ENCODE measurements at regions not wholly inside any gene's neighbourhood (a gene's known extent, or its start where the extent isn't known, plus 50 kb on each side); places are given as distances from the start of the nearest gene placed in this dataset.

- Mint-ChIP-seq H3K36me3 (ENCODE audit: insufficient read depth, unreplicated experiment) (no peaks in the 10 kb centered on the region), H3K4me3 (ENCODE audit: unreplicated experiment) (no peak overlapping the region), H3K27ac (ENCODE audit: unreplicated experiment) (no peak overlapping the region), H3K27me3 (ENCODE audit: insufficient read depth, unreplicated experiment) (no peaks in the 10 kb centered on the region), H3K9me3 (ENCODE audit: unreplicated experiment) (no peaks in the 10 kb centered on the region), H3K4me1 (ENCODE audit: low read depth, unreplicated experiment) (peaks cover 21% of the 10 kb centered on the region)
- Histone ChIP-seq H3K27me3 (replicated peaks; ENCODE audit: control insufficient read depth, insufficient read depth, low read length) (no peaks in the 10 kb centered on the region), H3K36me3 (ENCODE audit: control insufficient read depth, insufficient read depth, low read length) (no peaks in the 10 kb centered on the region), H3K9me3 (peaks cover 3% of the 10 kb centered on the region; the same call in 1 of the 2 replicates), H3K4me3 (ENCODE audit: low read depth, low read length) (no peak overlapping the region), H3K4me1 (peaks cover 18% of the 10 kb centered on the region)
- BruUV-seq (replicated peaks) = no TSS peak
- ChIA-PET POLR2A (interaction anchor here (0.6 kb wide), 1 partner anchor 285 kb away, joined by 3 read pairs; no protein-coding TSS in a partner anchor), CTCF (no interaction called here)
- DNase-seq = no peak
- no peak for TF ChIP-seq CTCF (IDR thresholded peaks at IDR 0.05; ENCODE audit: insufficient read depth in 1 of 2, low read depth in 1 of 2, low read length in 1 of 2, severe bottlenecking in 1 of 2, unreplicated experiment in 1 of 2)
- intact Hi-C loops (cut with micrococcal nuclease; ENCODE audit: unreplicated experiment) = loop anchor here (10.0 kb wide), 1 partner anchor 265 kb away; the partner anchor contains the start of gene FOXO1
These were observed 266.7 kb downstream of the FOXO1 start for GRCh38 chr13:40399756-40400155.

- POLR2A ChIA-PET = interaction anchor here (0.5 to 0.6 kb wide), 2 partner anchors 134 to 263 kb away, joined by 4 to 5 read pairs; no protein-coding TSS in a partner anchor
- Mint-ChIP-seq H3K36me3 (ENCODE audit: insufficient read depth, unreplicated experiment) (peaks cover 7% of the 10 kb centered on the region), H3K4me3 (ENCODE audit: unreplicated experiment) (no peak overlapping the region), H3K27me3 (ENCODE audit: insufficient read depth, unreplicated experiment) (no peaks in the 10 kb centered on the region), H3K9me3 (ENCODE audit: unreplicated experiment) (no peaks in the 10 kb centered on the region), H3K27ac (ENCODE audit: unreplicated experiment) (peak overlapping the region; percentile 8), H3K4me1 (ENCODE audit: low read depth, unreplicated experiment) (peaks cover 39% of the 10 kb centered on the region)
- DNase-seq = peak; percentile 36 to 76
- Histone ChIP-seq H3K36me3 (ENCODE audit: control insufficient read depth, insufficient read depth, low read length) (no peaks in the 10 kb centered on the region), H3K27me3 (replicated peaks; ENCODE audit: control insufficient read depth, insufficient read depth, low read length) (no peaks in the 10 kb centered on the region), H3K4me3 (ENCODE audit: low read depth, low read length) (no peak overlapping the region), H3K4me1 (peaks cover 33% of the 10 kb centered on the region), H3K9me3 (no peaks in the 10 kb centered on the region)
- intact Hi-C loops (cut with micrococcal nuclease; ENCODE audit: unreplicated experiment) = loop anchor here (10.0 kb wide), 1 partner anchor 263 kb away; the partner anchor contains the start of gene FOXO1
- CTCF ChIA-PET = no interaction called here
- no TSS peak for BruUV-seq (replicated peaks)
- no peak for TF ChIP-seq CTCF (IDR thresholded peaks at IDR 0.05; ENCODE audit: insufficient read depth in 1 of 2, low read depth in 1 of 2, low read length in 1 of 2, severe bottlenecking in 1 of 2, unreplicated experiment in 1 of 2)
These were observed 264.3 kb downstream of the FOXO1 start for GRCh38 chr13:40401911-40402776.

GRCh38 chr13:40402931-40403431 is 263.5 kb downstream of the FOXO1 start:
- H3K4me1 ChIP-seq = peaks cover 40% of the 10 kb centered on the region
- H3K36me3 ChIP-seq (ENCODE audit: control insufficient read depth, insufficient read depth, low read length) = no peaks in the 10 kb centered on the region
- no peaks in the 10 kb centered on the region for H3K9me3 ChIP-seq
- Mint-ChIP-seq H3K4me3 (ENCODE audit: unreplicated experiment) (no peak overlapping the region), H3K9me3 (ENCODE audit: unreplicated experiment) (no peaks in the 10 kb centered on the region), H3K4me1 (ENCODE audit: low read depth, unreplicated experiment) (peaks cover 47% of the 10 kb centered on the region), H3K27me3 (ENCODE audit: insufficient read depth, unreplicated experiment) (no peaks in the 10 kb centered on the region), H3K36me3 (ENCODE audit: insufficient read depth, unreplicated experiment) (peaks cover 7% of the 10 kb centered on the region), H3K27ac (ENCODE audit: unreplicated experiment) (peak overlapping the region; percentile 37)
- no peak for TF ChIP-seq CTCF (IDR thresholded peaks at IDR 0.05; ENCODE audit: insufficient read depth in 1 of 2, low read depth in 1 of 2, low read length in 1 of 2, severe bottlenecking in 1 of 2, unreplicated experiment in 1 of 2)
- no TSS peak for BruUV-seq (replicated peaks)
- intact Hi-C loops (cut with micrococcal nuclease; ENCODE audit: unreplicated experiment) = loop anchor here (10.0 kb wide), 1 partner anchor 262 kb away; the partner anchor contains the start of gene FOXO1
- no peaks in the 10 kb centered on the region for H3K27me3 ChIP-seq (replicated peaks; ENCODE audit: control insufficient read depth, insufficient read depth, low read length)
- ChIA-PET CTCF (no interaction called here), POLR2A (no interaction called here)
- peak; percentile 24 to 47 for DNase-seq
- no peak overlapping the region for H3K4me3 ChIP-seq (ENCODE audit: low read depth, low read length)

All from Caco-2 (cell line).